H1 (cell line): ENCODE measurements at regions not wholly inside any gene's neighbourhood (a gene's known extent, or its start where the extent isn't known, plus 50 kb on each side); places are given as distances from the start of the nearest gene placed in this dataset.

Experiments used
- CTCF ChIA-PET: fragments of 300-600 bp; sonication (Branson Sonifier 250); formaldehyde crosslinking; loops from one replicate; lab custom pipeline; 2021; ENCODE audit not compliant: partially characterized antibody; lab: Charles Lee
- POLR2A ChIA-PET: fragments of 300-600 bp; sonication (Branson Sonifier 250); formaldehyde crosslinking; loops from one replicate; lab custom pipeline; 2021; ENCODE audit warnings: inconsistent platforms; ENCODE audit not compliant: partially characterized antibody; lab: Charles Lee
- DNase-seq, 2 experiments: peaks; one replicate each; pipeline versions ENCODE4 v3.0.0 to v3.0.0-alpha.2; 2010 to 2022; ENCODE audit warnings: low spot score in 2 of 2, low read depth in 1 of 2, mixed read lengths in 1 of 2
- FAIRE-seq: peaks from 2 replicates; lab custom pipeline; 2011; peaks lifted over from hg19 to GRCh38; lab: Jason Lieb, UNC
- H2AFZ ChIP-seq: 2 replicates; pipeline ENCODE4 v1.8.1; 2012; ENCODE audit warnings: low read length, inconsistent platforms
- H2AK5ac ChIP-seq: 2 replicates; pipeline ENCODE4 v1.6.1; 2013; ENCODE audit warnings: low read depth, low read length
- H2BK120ac ChIP-seq: replicated peaks from 2 replicates; pipeline ENCODE3; 2013; ENCODE audit warnings: low read depth, low read length, inconsistent platforms
- H2BK12ac ChIP-seq: 2 replicates; pipeline ENCODE4 v1.6.1; 2013; ENCODE audit warnings: low read depth, low read length
- H2BK15ac ChIP-seq: 2 replicates; pipeline ENCODE4 v1.6.1; 2013; ENCODE audit warnings: low read length
- H2BK20ac ChIP-seq: 2 replicates; pipeline ENCODE4 v1.6.1; 2013; ENCODE audit warnings: low read length
- H2BK5ac ChIP-seq: 2 replicates; pipeline ENCODE4 v1.6.1; 2013; ENCODE audit warnings: low read depth, low read length
- H3K14ac ChIP-seq: 2 replicates; pipeline ENCODE4 v1.6.1; 2013; ENCODE audit warnings: inconsistent platforms; ENCODE audit not compliant: insufficient read length
- H3K18ac ChIP-seq: 2 replicates; pipeline ENCODE4 v1.6.1; 2013; ENCODE audit warnings: low read length; ENCODE audit errors: extremely low read depth
- H3K23ac ChIP-seq: 2 replicates; pipeline ENCODE4 v1.6.1; 2013; ENCODE audit warnings: inconsistent platforms; ENCODE audit not compliant: insufficient read length
- H3K23me2 ChIP-seq: 2 replicates; pipeline ENCODE4 v1.6.1; 2013; ENCODE audit warnings: low read depth, low read length
- H3K27ac ChIP-seq: 2 replicates; pipeline ENCODE4 v1.6.1; 2011; ENCODE audit warnings: low read depth, low read length, inconsistent platforms
- H3K27me3 ChIP-seq, 4 experiments: replicated peaks in 1 of 4; 1 replicate in 1 of 4; 2 replicates in 3 of 4; pipeline versions ENCODE4 v1.6.1 to v1.8.1; 2011 to 2013; ENCODE audit warnings: low read length in 3 of 4, mild to moderate bottlenecking in 3 of 4, inconsistent platforms in 2 of 4, mixed read lengths in 2 of 4, moderate library complexity in 1 of 4; ENCODE audit not compliant: control insufficient read depth in 3 of 4, insufficient read depth in 3 of 4; ENCODE audit errors: extremely low read depth in 1 of 4
- H3K36me3 ChIP-seq, 4 experiments: 2 replicates each; pipeline versions ENCODE4 v1.6.1 to v1.8.1; 2011 to 2013; ENCODE audit warnings: mild to moderate bottlenecking in 4 of 4, low read length in 3 of 4, moderate library complexity in 2 of 4, control low read depth in 1 of 4, inconsistent platforms in 1 of 4; ENCODE audit not compliant: insufficient read depth in 4 of 4, control insufficient read depth in 2 of 4
- H3K4ac ChIP-seq: replicated peaks from 2 replicates; pipeline ENCODE3; 2013; ENCODE audit warnings: low read length, low read depth, mixed read lengths, inconsistent platforms; ENCODE audit not compliant: insufficient read length
- H3K4me1 ChIP-seq, 4 experiments: replicated peaks in 1 of 4; 1 replicate in 1 of 4; 2 replicates in 3 of 4; pipeline versions ENCODE4 v1.6.1 to v1.8.1; 2011 to 2013; ENCODE audit warnings: low read length in 3 of 4, inconsistent platforms in 2 of 4, mixed read lengths in 1 of 4; ENCODE audit not compliant: insufficient read depth in 4 of 4, control insufficient read depth in 3 of 4
- H3K4me2 ChIP-seq, 2 experiments: 2 replicates each; pipeline versions ENCODE4 v1.6.1 to v1.8.1; 2011 to 2013; ENCODE audit warnings: low read depth in 2 of 2, low read length in 2 of 2, control low read depth in 1 of 2, inconsistent platforms in 1 of 2, mild to moderate bottlenecking in 1 of 2; ENCODE audit not compliant: insufficient read depth in 1 of 2
- H3K4me3 ChIP-seq, 4 experiments: fragments of 200-600, 300-600 bp in 1 of 4; sonication (generic), shearing (Covaris generic), sonication (Bioruptor Twin) in 1 of 4; 2 replicates each; pipeline versions ENCODE4 v1.5.1 to v1.8.1; 2011 to 2016; ENCODE audit warnings: low read length in 4 of 4, low read depth in 3 of 4, control low read depth in 2 of 4, inconsistent platforms in 2 of 4, mild to moderate bottlenecking in 2 of 4, mixed read lengths in 1 of 4, moderate library complexity in 1 of 4; ENCODE audit not compliant: insufficient read depth in 2 of 4; ENCODE audit errors: extremely low read depth in 1 of 4
- H3K56ac ChIP-seq: replicated peaks from 2 replicates; pipeline ENCODE3; 2013; ENCODE audit warnings: low read depth, mild to moderate bottlenecking, mixed read lengths, low read length, inconsistent platforms; ENCODE audit not compliant: insufficient read length
- H3K79me1 ChIP-seq: 2 replicates; pipeline ENCODE4 v1.6.1; 2013; ENCODE audit warnings: low read depth, low read length, control low read depth
- H3K79me2 ChIP-seq, 2 experiments: 2 replicates each; pipeline versions ENCODE4 v1.6.1 to v1.8.1; 2012 to 2013; ENCODE audit warnings: low read length in 2 of 2, mild to moderate bottlenecking in 2 of 2, inconsistent platforms in 1 of 2; ENCODE audit not compliant: insufficient read depth in 2 of 2, control insufficient read depth in 1 of 2
- H3K9ac ChIP-seq, 4 experiments: replicated peaks in 1 of 4; 1 replicate in 1 of 4; 2 replicates in 3 of 4; pipeline versions ENCODE4 v1.6.1 to v1.8.1; 2011 to 2013; ENCODE audit warnings: low read depth in 3 of 4, low read length in 3 of 4, control low read depth in 2 of 4, mild to moderate bottlenecking in 2 of 4, moderate library complexity in 2 of 4, inconsistent platforms in 1 of 4; ENCODE audit errors: extremely low read depth in 1 of 4
- H3K9me3 ChIP-seq, 2 experiments: 2 replicates each; pipeline versions ENCODE4 v1.6.1 to v1.8.1; 2012 to 2013; ENCODE audit warnings: mild to moderate bottlenecking in 2 of 2, moderate library complexity in 2 of 2, control low read depth in 1 of 2, inconsistent platforms in 1 of 2, low read depth in 1 of 2, low read length in 1 of 2, mixed read lengths in 1 of 2; ENCODE audit not compliant: insufficient read depth in 2 of 2
- H4K20me1 ChIP-seq, 2 experiments: replicated peaks in 1 of 2; 2 replicates each; pipeline versions ENCODE3 to v1.8.1; 2011 to 2013; ENCODE audit warnings: inconsistent platforms in 2 of 2, low read length in 2 of 2, mild to moderate bottlenecking in 1 of 2; ENCODE audit not compliant: insufficient read depth in 2 of 2, control insufficient read depth in 1 of 2
- H4K5ac ChIP-seq: 2 replicates; pipeline ENCODE4 v1.6.1; 2013; ENCODE audit warnings: low read length, low read depth, mixed read lengths, inconsistent platforms; ENCODE audit not compliant: insufficient read length
- H4K8ac ChIP-seq: 2 replicates; pipeline ENCODE4 v1.8.0; 2013; ENCODE audit warnings: mild to moderate bottlenecking, moderate library complexity, low read length, inconsistent platforms; ENCODE audit not compliant: insufficient read depth; ENCODE audit errors: extremely low read depth
- H4K91ac ChIP-seq: replicated peaks from 2 replicates; pipeline ENCODE3; 2013; ENCODE audit warnings: low read length, mixed read lengths, inconsistent platforms; ENCODE audit not compliant: insufficient read length
- BRCA1 ChIP-seq: IDR thresholded peaks from 2 replicates; pipeline ENCODE4 v1.6.1; 2012; ENCODE audit warnings: low read depth, low read length, improper control_type of control experiment
- CEBPB ChIP-seq: IDR thresholded peaks from 2 replicates; pipeline ENCODE4 v1.6.1; 2012; ENCODE audit warnings: low read depth, low read length
- KDM5A ChIP-seq: fragments of 200-600 bp; IDR thresholded peaks from 2 replicates; pipeline ENCODE4 v1.7.1; 2012; ENCODE audit warnings: mild to moderate bottlenecking, low read length, inconsistent platforms, mixed read lengths
- PHF8 ChIP-seq: fragments of 200-600 bp; sonication (generic); conservative IDR thresholded peaks from 2 replicates; pipeline ENCODE4 v1.7.1; 2012; ENCODE audit warnings: low read depth, mild to moderate bottlenecking, inconsistent platforms, low read length, moderate library complexity
- RAD21 ChIP-seq, 2 experiments: IDR thresholded peaks in 1 of 2; conservative IDR thresholded peaks in 1 of 2; 2 replicates each; pipeline ENCODE4 v1.6.1; 2011; ENCODE audit warnings: low read depth in 2 of 2, low read length in 2 of 2, improper control_type of control experiment in 1 of 2, inconsistent platforms in 1 of 2, mild to moderate bottlenecking in 1 of 2, moderate library complexity in 1 of 2
- SUZ12 ChIP-seq: fragments of 200-600 bp; sonication (generic); IDR thresholded peaks from 2 replicates; pipeline ENCODE4 v1.6.1; 2012; ENCODE audit warnings: mild to moderate bottlenecking, inconsistent platforms, low read length, moderate library complexity, mixed read lengths
- USF2 ChIP-seq: IDR thresholded peaks from 2 replicates; pipeline ENCODE4 v1.6.1; 2011; ENCODE audit warnings: low read length, improper control_type of control experiment
- YY1 ChIP-seq: IDR thresholded peaks from 2 replicates; pipeline ENCODE4 v1.6.1; 2011; ENCODE audit warnings: low read depth, mild to moderate bottlenecking, low read length
- WGBS, 2 experiments: shearing (Covaris generic) in 1 of 2; methylation state at CpG; one replicate each; pipeline versions ENCODE4 v1.1.6 to v1.1.7; 2013 to 2015; ENCODE audit warnings: low lambda C conversion rate in 2 of 2, mixed read lengths in 2 of 2, inconsistent platforms in 1 of 2, low coverage in 1 of 2, missing lambda C conversion rate in 1 of 2; ENCODE audit not compliant: insufficient replicate concordance in 2 of 2, insufficient coverage in 1 of 2, insufficient read length in 1 of 2; ENCODE audit errors: extremely low coverage in 1 of 2, missing lambda C conversion rate in 1 of 2; 5-methylcytosine and 5-hydroxymethylcytosine counted together
- TF ChIP-seq, protein P1 (sequence below), 3 experiments: IDR thresholded peaks; 1 replicate in 2 of 3; 2 replicates in 1 of 3; pipeline versions ENCODE4 v1.5.1 to v1.6.1; 2011; ENCODE audit warnings: low read length in 3 of 3, mild to moderate bottlenecking in 3 of 3, inconsistent platforms in 2 of 3, low read depth in 1 of 3, moderate library complexity in 1 of 3; ENCODE audit not compliant: insufficient read depth in 1 of 3; ENCODE audit errors: control extremely low read depth in 1 of 3

- H3K23me2 ChIP-seq = peaks cover 2% of the 10 kb centered on the region
- peak overlapping the region; percentile 95; the same call in 1 of the 2 replicates for H2AFZ ChIP-seq
- no peak overlapping the region for H2BK120ac ChIP-seq
- peak overlapping the region; percentile 54; the same call in 1 of the 2 replicates for H2BK12ac ChIP-seq
- H3K9me3 ChIP-seq = no peaks in the 10 kb centered on the region
- H3K79me2 ChIP-seq = no peaks in the 10 kb centered on the region
- H2BK20ac ChIP-seq = no peak overlapping the region; the same call in 1 of the 2 replicates
- CTCF ChIA-PET = interaction anchor here (0.6 to 1.5 kb wide), 7 partner anchors 11 to 242 kb away, joined by 3 to 4 read pairs (median 3); no protein-coding TSS in a partner anchor
- no peak overlapping the region for H3K27ac ChIP-seq
- no peak overlapping the region for H2AK5ac ChIP-seq
- no peak overlapping the region for H3K9ac ChIP-seq
- H3K56ac ChIP-seq = no peak overlapping the region
- no peaks in the 10 kb centered on the region for H4K20me1 ChIP-seq
- no peak for DNase-seq
- no peaks in the 10 kb centered on the region for H3K79me1 ChIP-seq
- no peak for FAIRE-seq
- no peaks in the 10 kb centered on the region for H3K27me3 ChIP-seq
- H3K23ac ChIP-seq = no peak overlapping the region
- no peak overlapping the region for H4K8ac ChIP-seq
- no peak overlapping the region for H4K5ac ChIP-seq
- H3K14ac ChIP-seq = no peak overlapping the region
- H3K4me2 ChIP-seq = no peak overlapping the region
- no peak overlapping the region for H3K4ac ChIP-seq
- POLR2A ChIA-PET = no interaction called here
- no peak overlapping the region for H3K4me3 ChIP-seq
- WGBS, 2 experiments = 89% methylated on average over 7 of the region's 7 CpGs; no CpG with 5 or more reads in 1 of the 2 experiments
- no peak overlapping the region for H3K18ac ChIP-seq
- no peak overlapping the region for H2BK5ac ChIP-seq
- 0 out of 2 replicates have a peak overlapping the region, but pooled peaks have one; percentile 6 for H2BK15ac ChIP-seq
- H3K36me3 ChIP-seq = no peaks in the 10 kb centered on the region
- peaks cover 3 to 18% (median 11%) of the 10 kb centered on the region in 4 experiments; a peak in 5 of 7 replicates for H3K4me1 ChIP-seq
- H4K91ac ChIP-seq = peak overlapping the region; percentile 13
- no peak for TF ChIP-seq RAD21 (IDR thresholded peaks at IDR 0.05 in 1 of 2, conservative IDR thresholded peaks at IDR 0.05 in 1 of 2; ENCODE audit: low read depth in 2 of 2, low read length in 2 of 2)
- no peak for TF ChIP-seq SUZ12
- TF ChIP-seq KDM5A = no peak
- TF ChIP-seq USF2 = no peak
- TF ChIP-seq YY1 = no peak
- TF ChIP-seq BRCA1 = no peak
- TF ChIP-seq PHF8 = no peak
- TF ChIP-seq CEBPB = no peak
- TF ChIP-seq, protein P1, sequence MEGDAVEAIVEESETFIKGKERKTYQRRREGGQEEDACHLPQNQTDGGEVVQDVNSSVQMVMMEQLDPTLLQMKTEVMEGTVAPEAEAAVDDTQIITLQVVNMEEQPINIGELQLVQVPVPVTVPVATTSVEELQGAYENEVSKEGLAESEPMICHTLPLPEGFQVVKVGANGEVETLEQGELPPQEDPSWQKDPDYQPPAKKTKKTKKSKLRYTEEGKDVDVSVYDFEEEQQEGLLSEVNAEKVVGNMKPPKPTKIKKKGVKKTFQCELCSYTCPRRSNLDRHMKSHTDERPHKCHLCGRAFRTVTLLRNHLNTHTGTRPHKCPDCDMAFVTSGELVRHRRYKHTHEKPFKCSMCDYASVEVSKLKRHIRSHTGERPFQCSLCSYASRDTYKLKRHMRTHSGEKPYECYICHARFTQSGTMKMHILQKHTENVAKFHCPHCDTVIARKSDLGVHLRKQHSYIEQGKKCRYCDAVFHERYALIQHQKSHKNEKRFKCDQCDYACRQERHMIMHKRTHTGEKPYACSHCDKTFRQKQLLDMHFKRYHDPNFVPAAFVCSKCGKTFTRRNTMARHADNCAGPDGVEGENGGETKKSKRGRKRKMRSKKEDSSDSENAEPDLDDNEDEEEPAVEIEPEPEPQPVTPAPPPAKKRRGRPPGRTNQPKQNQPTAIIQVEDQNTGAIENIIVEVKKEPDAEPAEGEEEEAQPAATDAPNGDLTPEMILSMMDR (IDR thresholded peaks at IDR 0.05; ENCODE audit: control extremely low read depth in 1 of 3, insufficient read depth in 1 of 3, low read depth in 1 of 3, low read length in 3 of 3) = no peak
Measured at GRCh38 chr2:48205137-48205798, 109.2 kb upstream of the FOXN2 start.
